Mesothelial cell of epicardium (in vitro differentiated cells): ENCODE measurements at regions not wholly inside any gene's neighbourhood (a gene's known extent, or its start where the extent isn't known, plus 50 kb on each side); places are given as distances from the start of the nearest gene placed in this dataset.

Source experiments
- DNase-seq, 2 experiments: peaks; one replicate each; pipeline ENCODE4 v3.0.0; 2021; ENCODE audit warnings: low spot score in 2 of 2; ENCODE audit not compliant: unreplicated experiment in 2 of 2
- H3K27ac Mint-ChIP-seq: 2 replicates; pipeline ENCODE4 v1.8.0; 2021; ENCODE audit warnings: mixed read lengths
- H3K27me3 Mint-ChIP-seq: 2 replicates; pipeline ENCODE4 v1.8.0; 2021; ENCODE audit warnings: low read depth, mixed read lengths
- H3K36me3 Mint-ChIP-seq: 2 replicates; pipeline ENCODE4 v1.8.0; 2021; ENCODE audit warnings: mixed read lengths
- H3K4me1 Mint-ChIP-seq: 2 replicates; pipeline ENCODE4 v1.8.0; 2021; ENCODE audit warnings: mixed read lengths
- H3K4me3 Mint-ChIP-seq: 2 replicates; pipeline ENCODE4 v1.8.0; 2021; ENCODE audit warnings: mild to moderate bottlenecking, moderate library complexity, mixed read lengths
- H3K9me3 Mint-ChIP-seq: 2 replicates; pipeline ENCODE4 v1.8.0; 2021; ENCODE audit warnings: mixed read lengths
- TF ChIP-seq, protein P1 (sequence below): fragments of 200-600 bp; sonication (generic); IDR thresholded peaks from one replicate; pipeline ENCODE4 v1.5.0; 2021; ENCODE audit warnings: antibody characterized with exemption; ENCODE audit not compliant: unreplicated experiment

DNA sequence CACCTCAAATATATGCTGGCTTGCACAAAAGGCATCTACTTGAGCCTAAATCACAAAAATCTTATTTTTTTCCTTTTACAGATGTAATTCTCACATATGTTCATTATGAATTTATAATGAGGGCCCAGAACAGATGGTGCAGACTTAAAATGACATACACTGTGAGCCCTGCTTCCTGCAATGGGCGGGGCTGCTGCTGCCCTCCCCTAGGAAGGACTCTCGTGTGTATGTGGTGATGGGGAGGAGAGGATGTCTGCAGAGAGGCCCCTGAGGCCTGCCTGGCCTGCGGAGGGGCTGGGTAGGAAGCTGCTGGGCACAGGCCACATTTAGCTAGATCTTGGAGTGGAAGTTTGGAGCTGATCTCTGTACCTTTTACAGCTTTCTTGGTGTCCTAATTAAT is 233.4 kb upstream of the KIRREL3 start:
- TF ChIP-seq, protein P1, sequence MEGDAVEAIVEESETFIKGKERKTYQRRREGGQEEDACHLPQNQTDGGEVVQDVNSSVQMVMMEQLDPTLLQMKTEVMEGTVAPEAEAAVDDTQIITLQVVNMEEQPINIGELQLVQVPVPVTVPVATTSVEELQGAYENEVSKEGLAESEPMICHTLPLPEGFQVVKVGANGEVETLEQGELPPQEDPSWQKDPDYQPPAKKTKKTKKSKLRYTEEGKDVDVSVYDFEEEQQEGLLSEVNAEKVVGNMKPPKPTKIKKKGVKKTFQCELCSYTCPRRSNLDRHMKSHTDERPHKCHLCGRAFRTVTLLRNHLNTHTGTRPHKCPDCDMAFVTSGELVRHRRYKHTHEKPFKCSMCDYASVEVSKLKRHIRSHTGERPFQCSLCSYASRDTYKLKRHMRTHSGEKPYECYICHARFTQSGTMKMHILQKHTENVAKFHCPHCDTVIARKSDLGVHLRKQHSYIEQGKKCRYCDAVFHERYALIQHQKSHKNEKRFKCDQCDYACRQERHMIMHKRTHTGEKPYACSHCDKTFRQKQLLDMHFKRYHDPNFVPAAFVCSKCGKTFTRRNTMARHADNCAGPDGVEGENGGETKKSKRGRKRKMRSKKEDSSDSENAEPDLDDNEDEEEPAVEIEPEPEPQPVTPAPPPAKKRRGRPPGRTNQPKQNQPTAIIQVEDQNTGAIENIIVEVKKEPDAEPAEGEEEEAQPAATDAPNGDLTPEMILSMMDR = no peak
- H3K27me3 Mint-ChIP-seq = peaks cover under 1% of the 10 kb centered on the region
- no peaks in the 10 kb centered on the region for H3K9me3 Mint-ChIP-seq
- no peak overlapping the region for H3K4me3 Mint-ChIP-seq
- H3K27ac Mint-ChIP-seq = no peak overlapping the region
- DNase-seq = no peak
- no peaks in the 10 kb centered on the region for H3K36me3 Mint-ChIP-seq
- no peaks in the 10 kb centered on the region for H3K4me1 Mint-ChIP-seq

DNA sequence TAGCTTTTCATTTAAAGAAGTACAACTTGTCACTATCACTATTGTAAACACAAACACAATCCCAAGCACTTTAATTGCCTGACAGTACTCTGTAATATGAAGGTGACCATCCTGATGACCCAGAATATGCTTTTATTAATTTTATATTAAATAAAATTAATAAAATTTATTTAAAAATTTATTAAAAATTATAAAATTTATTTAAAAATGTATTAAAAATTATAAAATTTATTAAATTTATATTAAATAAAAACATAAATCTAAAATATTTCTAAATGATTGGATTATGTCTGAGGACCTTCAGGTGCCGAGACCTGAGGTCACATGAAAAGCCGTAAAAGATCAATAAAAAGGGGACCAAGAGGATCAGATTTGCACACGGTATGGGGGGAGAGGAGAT is 229.8 kb upstream of the KIRREL3 start:
- Mint-ChIP-seq H3K4me1 (no peaks in the 10 kb centered on the region), H3K36me3 (no peaks in the 10 kb centered on the region), H3K27me3 (peaks cover 2% of the 10 kb centered on the region), H3K4me3 (no peak overlapping the region), H3K27ac (no peak overlapping the region), H3K9me3 (no peaks in the 10 kb centered on the region)
- TF ChIP-seq, protein P1 = no peak
- no peak for DNase-seq

DNA sequence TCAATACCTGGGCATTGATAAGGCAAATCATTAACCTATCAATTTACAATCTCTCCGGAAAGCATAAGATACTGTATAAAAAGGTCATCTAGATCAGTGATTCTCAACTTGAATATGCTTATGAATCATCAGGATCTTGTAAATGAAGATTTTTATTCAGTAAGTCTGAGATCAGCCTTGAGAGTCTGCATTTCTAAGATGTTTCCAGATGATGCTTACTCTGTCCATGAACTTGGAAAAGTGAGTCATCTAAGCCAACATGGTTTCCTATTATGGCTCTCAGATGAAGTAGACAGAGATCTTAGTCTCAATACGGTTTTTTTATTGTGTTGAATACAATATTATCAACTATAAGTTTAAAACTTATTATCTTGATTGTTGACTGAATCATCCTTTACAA is 226.4 kb upstream of the KIRREL3 start:
- Mint-ChIP-seq H3K9me3 (no peaks in the 10 kb centered on the region), H3K27ac (no peak overlapping the region), H3K4me3 (no peak overlapping the region), H3K36me3 (no peaks in the 10 kb centered on the region), H3K4me1 (no peaks in the 10 kb centered on the region), H3K27me3 (peaks cover 26% of the 10 kb centered on the region)
- TF ChIP-seq, protein P1 = no peak
- no peak for DNase-seq

DNA sequence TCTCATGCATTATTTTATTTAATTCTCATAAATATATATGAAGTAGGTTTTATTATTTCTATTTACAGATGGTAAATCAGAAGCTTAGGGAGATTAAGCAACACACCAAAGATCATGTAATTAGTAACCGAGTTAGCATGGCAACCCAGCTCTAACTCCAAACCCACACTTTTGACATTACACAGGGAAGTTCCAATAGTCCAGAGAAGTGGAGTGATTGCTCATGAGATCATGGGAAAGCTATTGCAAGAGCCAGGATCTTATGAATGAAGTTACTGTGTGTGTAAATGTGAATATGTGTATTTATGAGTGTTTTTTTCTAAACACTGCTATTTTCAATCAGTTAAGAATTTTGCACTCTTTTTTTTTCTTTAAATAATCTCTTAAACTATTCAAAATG is 225.8 kb upstream of the KIRREL3 start:
- TF ChIP-seq, protein P1 = no peak
- Mint-ChIP-seq H3K27ac (no peak overlapping the region), H3K9me3 (no peaks in the 10 kb centered on the region), H3K27me3 (peaks cover 28% of the 10 kb centered on the region), H3K36me3 (no peaks in the 10 kb centered on the region), H3K4me1 (no peaks in the 10 kb centered on the region), H3K4me3 (no peak overlapping the region)
- DNase-seq = no peak

DNA sequence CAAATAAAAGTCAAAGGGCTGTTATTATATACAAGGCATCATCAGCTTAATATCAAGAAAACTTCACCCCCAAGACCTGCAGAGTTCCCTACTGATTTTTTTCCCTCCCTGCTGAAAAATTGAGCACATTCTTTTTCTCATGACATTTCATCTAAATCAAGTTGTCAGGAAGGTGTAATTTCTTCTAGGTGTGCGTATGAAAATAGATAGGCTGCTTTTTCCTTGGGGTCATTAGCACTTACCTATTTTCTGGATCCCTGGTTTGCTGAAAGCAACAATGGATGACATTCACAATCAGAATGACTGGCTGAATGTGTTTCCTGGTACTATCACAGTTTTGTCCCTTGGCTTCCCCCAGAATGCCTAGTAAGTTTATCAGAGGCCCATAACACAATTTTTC is 225.0 kb upstream of the KIRREL3 start:
- DNase-seq = no peak
- Mint-ChIP-seq H3K9me3 (no peaks in the 10 kb centered on the region), H3K27ac (no peak overlapping the region), H3K27me3 (peaks cover 33% of the 10 kb centered on the region), H3K4me3 (no peak overlapping the region), H3K4me1 (no peaks in the 10 kb centered on the region), H3K36me3 (no peaks in the 10 kb centered on the region)
- TF ChIP-seq, protein P1 = no peak

DNA sequence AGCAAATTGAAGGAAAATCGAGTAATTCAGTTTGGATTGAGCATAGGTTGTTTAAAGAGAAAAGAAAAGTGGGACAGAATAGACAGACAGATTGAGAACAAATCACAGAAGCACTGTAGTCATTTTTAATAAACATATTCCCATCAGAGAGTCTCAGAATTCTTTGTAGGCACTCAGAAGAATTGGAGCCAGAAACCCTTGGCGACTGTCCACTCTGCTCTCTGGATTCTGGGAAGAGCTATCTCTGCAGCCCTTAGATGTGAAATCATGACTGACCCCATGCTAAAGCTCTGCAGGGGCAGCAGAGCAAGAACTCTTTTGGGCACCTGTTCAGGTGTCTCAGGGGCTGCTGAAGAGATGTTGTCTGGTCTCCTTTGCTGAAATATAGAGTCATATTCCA is 223.7 kb upstream of the KIRREL3 start:
- no peaks in the 10 kb centered on the region for H3K4me1 Mint-ChIP-seq
- no peak overlapping the region for H3K27ac Mint-ChIP-seq
- no peak overlapping the region for H3K4me3 Mint-ChIP-seq
- TF ChIP-seq, protein P1 = no peak
- H3K36me3 Mint-ChIP-seq = no peaks in the 10 kb centered on the region
- no peaks in the 10 kb centered on the region for H3K9me3 Mint-ChIP-seq
- no peak for DNase-seq
- peaks cover 33% of the 10 kb centered on the region for H3K27me3 Mint-ChIP-seq
